Mesendoderm (in vitro differentiated cells): ENCODE measurements at regions not wholly inside any gene's neighbourhood (a gene's known extent, or its start where the extent isn't known, plus 50 kb on each side); places are given as distances from the start of the nearest gene placed in this dataset.

Experiments used
- DNase-seq: peaks from one replicate; pipeline ENCODE4 v3.0.0; 2013
- H2AK5ac ChIP-seq: 2 replicates; pipeline ENCODE4 v1.6.1; 2013; ENCODE audit warnings: low read length, inconsistent platforms
- H2BK120ac ChIP-seq: 2 replicates; pipeline ENCODE4 v1.6.1; 2013; ENCODE audit warnings: low read depth, mild to moderate bottlenecking, low read length, moderate library complexity, mixed read lengths
- H2BK15ac ChIP-seq: replicated peaks from 2 replicates; pipeline ENCODE4 v1.6.1; 2013; ENCODE audit warnings: low read depth, mild to moderate bottlenecking, moderate library complexity
- H2BK5ac ChIP-seq: 2 replicates; pipeline ENCODE4 v1.6.1; 2013; ENCODE audit warnings: low read length, inconsistent platforms
- H3K18ac ChIP-seq: 2 replicates; pipeline ENCODE4 v1.6.1; 2013; ENCODE audit warnings: mild to moderate bottlenecking, low read length, mixed read lengths
- H3K23ac ChIP-seq: one replicate; pipeline ENCODE4 v1.6.1; 2013; ENCODE audit warnings: low read length
- H3K27ac ChIP-seq: 2 replicates; pipeline ENCODE4 v1.5.1; 2013; ENCODE audit warnings: low read depth, mild to moderate bottlenecking, inconsistent platforms, low read length, moderate library complexity
- H3K27me3 ChIP-seq: 2 replicates; pipeline ENCODE4 v1.6.1; 2013; ENCODE audit warnings: low read length, control low read depth, mild to moderate bottlenecking, inconsistent platforms; ENCODE audit not compliant: insufficient read depth, poor library complexity
- H3K36me3 ChIP-seq: 2 replicates; pipeline ENCODE4 v1.6.1; 2013; ENCODE audit warnings: low read length, inconsistent platforms; ENCODE audit not compliant: control insufficient read depth, insufficient read depth
- H3K4ac ChIP-seq: one replicate; pipeline ENCODE4 v1.6.1; 2013; ENCODE audit warnings: low read depth, mild to moderate bottlenecking, low read length, moderate library complexity
- H3K4me1 ChIP-seq: 2 replicates; pipeline ENCODE4 v1.6.1; 2013; ENCODE audit warnings: low read depth, low read length, inconsistent platforms; ENCODE audit not compliant: control insufficient read depth
- H3K4me2 ChIP-seq: 2 replicates; pipeline ENCODE4 v1.6.1; 2013; ENCODE audit warnings: low read length
- H3K4me3 ChIP-seq: 2 replicates; pipeline ENCODE4 v1.5.1; 2013; ENCODE audit warnings: mild to moderate bottlenecking, low read length
- H3K56ac ChIP-seq: one replicate; pipeline ENCODE4 v1.6.1; 2013; ENCODE audit warnings: low read length
- H3K79me1 ChIP-seq: 2 replicates; pipeline ENCODE4 v1.6.1; 2013; ENCODE audit warnings: low read length, inconsistent platforms
- H3K79me2 ChIP-seq: 2 replicates; pipeline ENCODE4 v1.6.1; 2013; ENCODE audit warnings: mild to moderate bottlenecking, low read length; ENCODE audit not compliant: control insufficient read depth, insufficient read depth
- H3K9ac ChIP-seq: 2 replicates; pipeline ENCODE4 v1.6.1; 2013; ENCODE audit warnings: low read length, inconsistent platforms
- H4K5ac ChIP-seq: one replicate; pipeline ENCODE4 v1.6.1; 2013; ENCODE audit warnings: low read length
- H4K8ac ChIP-seq: one replicate; pipeline ENCODE4 v1.6.1; 2013; ENCODE audit warnings: low read depth, mild to moderate bottlenecking, control low read depth, low read length, moderate library complexity
- WGBS: extraction: QIAGEN DNeasy Blood & Tissue Kit; methylation state at CpG from one replicate; pipeline ENCODE4 v1.1.7; 2013; ENCODE audit warnings: low lambda C conversion rate, missing lambda C conversion rate; ENCODE audit not compliant: insufficient coverage; ENCODE audit errors: extremely low coverage; 5-methylcytosine and 5-hydroxymethylcytosine counted together

- Histone ChIP-seq H3K79me2 (no peaks in the 10 kb centered on the region), H2BK15ac (no peak overlapping the region), H2BK120ac (no peak overlapping the region), H3K79me1 (no peaks in the 10 kb centered on the region), H4K8ac (no peak overlapping the region), H2BK5ac (no peak overlapping the region), H3K27ac (no peak overlapping the region), H3K23ac (no peak overlapping the region), H3K4me2 (no peak overlapping the region), H3K27me3 (no peaks in the 10 kb centered on the region), H3K56ac (no peak overlapping the region), H3K4ac (no peak overlapping the region), H4K5ac (no peak overlapping the region), H3K9ac (no peak overlapping the region), H2AK5ac (no peak overlapping the region), H3K18ac (no peak overlapping the region), H3K4me1 (no peaks in the 10 kb centered on the region), H3K4me3 (no peak overlapping the region), H3K36me3 (no peaks in the 10 kb centered on the region)
- no peak for DNase-seq
- WGBS = no CpG with 5 or more reads among the region's 10 CpGs
These were observed 601.3 kb upstream of the RAB6C start for GRCh38 chr2:129378186-129378585.

- H2AK5ac ChIP-seq = no peak overlapping the region
- no peak overlapping the region for H3K27ac ChIP-seq
- H2BK120ac ChIP-seq = no peak overlapping the region
- no peak overlapping the region for H4K5ac ChIP-seq
- H3K4ac ChIP-seq = no peak overlapping the region
- H3K23ac ChIP-seq = no peak overlapping the region
- no peak overlapping the region for H2BK5ac ChIP-seq
- no peaks in the 10 kb centered on the region for H3K27me3 ChIP-seq
- H3K4me2 ChIP-seq = no peak overlapping the region
- no peaks in the 10 kb centered on the region for H3K79me2 ChIP-seq
- no peak overlapping the region for H2BK15ac ChIP-seq
- no peak overlapping the region for H3K56ac ChIP-seq
- no peak overlapping the region for H4K8ac ChIP-seq
- WGBS = no CpG with 5 or more reads among the region's 3 CpGs
- DNase-seq = no peak
- H3K4me1 ChIP-seq = no peaks in the 10 kb centered on the region
- no peak overlapping the region for H3K4me3 ChIP-seq
- H3K18ac ChIP-seq = no peak overlapping the region
- no peaks in the 10 kb centered on the region for H3K36me3 ChIP-seq
- no peaks in the 10 kb centered on the region for H3K79me1 ChIP-seq
- no peak overlapping the region for H3K9ac ChIP-seq
These were observed 600.1 kb upstream of the RAB6C start for GRCh38 chr2:129379411-129379810.

- Histone ChIP-seq H2AK5ac (no peak overlapping the region), H4K8ac (no peak overlapping the region), H3K4me2 (no peak overlapping the region), H3K4me3 (no peak overlapping the region), H3K36me3 (no peaks in the 10 kb centered on the region), H3K18ac (no peak overlapping the region), H4K5ac (no peak overlapping the region), H3K4ac (no peak overlapping the region), H3K56ac (no peak overlapping the region), H2BK120ac (no peak overlapping the region), H3K23ac (no peak overlapping the region), H3K27me3 (no peaks in the 10 kb centered on the region), H3K27ac (no peak overlapping the region), H3K79me1 (no peaks in the 10 kb centered on the region), H2BK5ac (no peak overlapping the region), H2BK15ac (no peak overlapping the region), H3K79me2 (no peaks in the 10 kb centered on the region), H3K4me1 (no peaks in the 10 kb centered on the region), H3K9ac (no peak overlapping the region)
- no peak for DNase-seq
These were observed 597.7 kb upstream of the RAB6C start for GRCh38 chr2:129381789-129382188.

GRCh38 chr2:129388870-129389269 is 590.6 kb upstream of the RAB6C start:
- no peak overlapping the region for H3K27ac ChIP-seq
- no peak overlapping the region for H2AK5ac ChIP-seq
- H3K27me3 ChIP-seq = no peaks in the 10 kb centered on the region
- no peak overlapping the region for H2BK15ac ChIP-seq
- no peak overlapping the region for H3K18ac ChIP-seq
- no peak overlapping the region for H3K4me2 ChIP-seq
- H2BK120ac ChIP-seq = no peak overlapping the region
- no peak overlapping the region for H3K9ac ChIP-seq
- H3K79me1 ChIP-seq = no peaks in the 10 kb centered on the region
- H3K4me3 ChIP-seq = no peak overlapping the region
- no peaks in the 10 kb centered on the region for H3K4me1 ChIP-seq
- no peak overlapping the region for H3K56ac ChIP-seq
- no peaks in the 10 kb centered on the region for H3K36me3 ChIP-seq
- no peak overlapping the region for H3K4ac ChIP-seq
- no peak overlapping the region for H4K8ac ChIP-seq
- WGBS = no CpG with 5 or more reads among the region's 2 CpGs
- H3K23ac ChIP-seq = no peak overlapping the region
- no peak overlapping the region for H4K5ac ChIP-seq
- no peaks in the 10 kb centered on the region for H3K79me2 ChIP-seq
- no peak for DNase-seq
- no peak overlapping the region for H2BK5ac ChIP-seq

GRCh38 chr2:129393816-129394215 is 585.6 kb upstream of the RAB6C start:
- H2BK15ac ChIP-seq = no peak overlapping the region
- no peak overlapping the region for H2AK5ac ChIP-seq
- H3K23ac ChIP-seq = no peak overlapping the region
- H4K8ac ChIP-seq = no peak overlapping the region
- no peaks in the 10 kb centered on the region for H3K27me3 ChIP-seq
- H3K79me2 ChIP-seq = no peaks in the 10 kb centered on the region
- H4K5ac ChIP-seq = no peak overlapping the region
- H3K79me1 ChIP-seq = no peaks in the 10 kb centered on the region
- no peak overlapping the region for H3K4me3 ChIP-seq
- no peak overlapping the region for H3K4me2 ChIP-seq
- no peak overlapping the region for H3K9ac ChIP-seq
- H2BK5ac ChIP-seq = no peak overlapping the region
- no CpG with 5 or more reads among the region's 2 CpGs for WGBS
- H3K56ac ChIP-seq = no peak overlapping the region
- no peaks in the 10 kb centered on the region for H3K36me3 ChIP-seq
- no peak overlapping the region for H3K27ac ChIP-seq
- H3K4me1 ChIP-seq = no peaks in the 10 kb centered on the region
- H3K18ac ChIP-seq = no peak overlapping the region
- no peak overlapping the region for H2BK120ac ChIP-seq
- H3K4ac ChIP-seq = no peak overlapping the region
- no peak for DNase-seq

- Histone ChIP-seq H3K36me3 (no peaks in the 10 kb centered on the region), H4K8ac (no peak overlapping the region), H3K4me1 (no peaks in the 10 kb centered on the region), H3K27me3 (no peaks in the 10 kb centered on the region), H2BK5ac (no peak overlapping the region), H3K4me2 (no peak overlapping the region), H4K5ac (no peak overlapping the region), H3K27ac (no peak overlapping the region), H3K4ac (no peak overlapping the region), H2AK5ac (no peak overlapping the region), H3K9ac (no peak overlapping the region), H3K4me3 (no peak overlapping the region), H2BK15ac (no peak overlapping the region), H3K23ac (no peak overlapping the region), H3K18ac (no peak overlapping the region), H3K79me2 (no peaks in the 10 kb centered on the region), H3K56ac (no peak overlapping the region), H2BK120ac (no peak overlapping the region), H3K79me1 (no peaks in the 10 kb centered on the region)
- no CpG with 5 or more reads among the region's 3 CpGs for WGBS
- DNase-seq = peak; percentile 78
These were observed 582.4 kb upstream of the RAB6C start for GRCh38 chr2:129396980-129397599.
